Lung (tissue), 11 donors: ENCODE measurements at regions not wholly inside any gene's neighbourhood (a gene's known extent, or its start where the extent isn't known, plus 50 kb on each side); places are given as distances from the start of the nearest gene placed in this dataset.

Experiments used
- ATAC-seq: fragments of 200-7000 bp; cut with Tn5 transposase; one replicate; pipeline ENCODE4 v1.9.1; 2020; ENCODE audit warnings: moderate number of reproducible peaks; ENCODE audit not compliant: insufficient read depth, low FRiP score
- DNase-seq, 3 donors: peaks; one replicate each; pipeline ENCODE4 v3.0.0-alpha.2; 2013 to 2017
- H3K27ac ChIP-seq, 2 donors: one replicate each; pipeline ENCODE4 v1.5.1; 2013; ENCODE audit warnings: mild to moderate bottlenecking in 2 of 2, moderate library complexity in 2 of 2, control low read depth in 1 of 2, inconsistent platforms in 1 of 2, low read depth in 1 of 2, low read length in 1 of 2
- H3K27me3 ChIP-seq, 3 donors: one replicate each; pipeline ENCODE4 v1.5.1; 2013; ENCODE audit warnings: low read length in 2 of 3; ENCODE audit not compliant: control insufficient read depth in 3 of 3, insufficient read depth in 3 of 3
- H3K36me3 ChIP-seq, 4 donors: one replicate each; pipeline ENCODE4 v1.5.1; 2013; ENCODE audit warnings: low read length in 4 of 4, mild to moderate bottlenecking in 1 of 4, moderate library complexity in 1 of 4; ENCODE audit not compliant: control insufficient read depth in 4 of 4, insufficient read depth in 4 of 4
- H3K4me1 ChIP-seq, 5 donors: one replicate each; pipeline ENCODE4 v1.5.1; 2013; ENCODE audit warnings: low read length in 5 of 5, mild to moderate bottlenecking in 2 of 5, moderate library complexity in 1 of 5; ENCODE audit not compliant: control insufficient read depth in 5 of 5, insufficient read depth in 5 of 5
- H3K4me3 ChIP-seq: one replicate; pipeline ENCODE4 v1.5.1; 2013; ENCODE audit warnings: mild to moderate bottlenecking, control low read depth, moderate library complexity
- H3K9ac ChIP-seq, 2 donors: one replicate each; pipeline ENCODE4 v1.5.1; 2013; ENCODE audit warnings: low read length in 2 of 2, control low read depth in 1 of 2; ENCODE audit not compliant: insufficient read depth in 1 of 2
- H3K9me3 ChIP-seq, 4 donors: one replicate each; pipeline ENCODE4 v1.5.1; 2013; ENCODE audit warnings: low read length in 3 of 4, mild to moderate bottlenecking in 1 of 4, moderate library complexity in 1 of 4; ENCODE audit not compliant: control insufficient read depth in 4 of 4, insufficient read depth in 3 of 4
- CTCF ChIP-seq: IDR thresholded peaks from 2 replicates; pipeline ENCODE4 v1.5.1; 2012; ENCODE audit warnings: mild to moderate bottlenecking; ENCODE audit errors: control extremely low read depth, extremely low read depth
- WGBS, 2 donors: extraction: QIAGEN DNeasy Blood & Tissue Kit; methylation state at CpG; one replicate each; pipeline ENCODE4 v1.1.7; 2013; 5-methylcytosine and 5-hydroxymethylcytosine counted together
- donor health status: control.
- donor health status: control.
- donor health status: Bipolar disorder and iron deficiency.
- donor health status: healthy.
- donor health status: DM: yes; HTN: yes; CAD: no.

GRCh38 chr18:56407646-56408180, 230.7 kb downstream of the TXNL1 start:
- Histone ChIP-seq H3K36me3 (no peaks in the 10 kb centered on the region), H3K9me3 (peaks cover 0 to 3% (median 0%) of the 10 kb centered on the region in 4 donors), H3K27ac (no peak overlapping the region), H3K27me3 (no peaks in the 10 kb centered on the region), H3K4me1 (no peaks in the 10 kb centered on the region), H3K4me3 (no peak overlapping the region), H3K9ac (no peak overlapping the region)
- TF ChIP-seq CTCF: no peak
- DNase-seq (no peak), ATAC-seq (no peak)
- 89 to 95% methylated on average over 4 of the region's 4 CpGs for WGBS, 2 donors

GRCh38 chr18:56402872-56403516, 235.4 kb downstream of the TXNL1 start:
- 80 to 90% methylated on average over 1 of the region's 1 CpG for WGBS, 2 donors
- no peak overlapping the region for H3K4me3 ChIP-seq
- H3K27ac ChIP-seq: no peak overlapping the region
- ATAC-seq: no peak
- no peaks in the 10 kb centered on the region for H3K27me3 ChIP-seq
- H3K4me1 ChIP-seq: no peaks in the 10 kb centered on the region
- DNase-seq: no peak
- no peaks in the 10 kb centered on the region for H3K36me3 ChIP-seq
- TF ChIP-seq CTCF: no peak
- H3K9ac ChIP-seq: no peak overlapping the region
- peaks cover 0 to 3% (median 0%) of the 10 kb centered on the region in 4 donors for H3K9me3 ChIP-seq

GRCh38 chr18:56393870-56394269, 244.5 kb downstream of the TXNL1 start:
- Histone ChIP-seq H3K36me3 (no peaks in the 10 kb centered on the region), H3K27me3 (no peaks in the 10 kb centered on the region), H3K9me3 (no peaks in the 10 kb centered on the region), H3K4me3 (no peak overlapping the region), H3K9ac (no peak overlapping the region), H3K4me1 (peaks cover 0 to 43% (median 20%) of the 10 kb centered on the region in 5 donors), H3K27ac (no peak overlapping the region)
- WGBS, 2 donors: 85 to 95% methylated on average over 3 of the region's 3 CpGs
- no peak for ATAC-seq
- no peak for TF ChIP-seq CTCF
- DNase-seq: no peak
